Coronary artery (tissue), 2 donors: ENCODE measurements at regions not wholly inside any gene's neighbourhood (a gene's known extent, or its start where the extent isn't known, plus 50 kb on each side); places are given as distances from the start of the nearest gene placed in this dataset.

ENCODE experiments used
- DNase-seq: peaks from one replicate; pipeline ENCODE4 v3.0.0-alpha.2; 2017; ENCODE audit warnings: low spot score
- H3K27ac ChIP-seq, 2 donors: fragments of 200-600 bp; sonication (generic); one replicate each; pipeline ENCODE4 v1.5.1; 2016 to 2019
- H3K4me3 ChIP-seq: fragments of 200-600 bp; sonication (generic); 2 replicates; pipeline ENCODE4 v1.5.1; 2016; ENCODE audit warnings: mild to moderate bottlenecking, moderate library complexity
- TF ChIP-seq, protein P1 (sequence below): fragments of 200-600 bp; sonication (generic); IDR thresholded peaks from one replicate; pipeline ENCODE4 v1.5.1; 2019; ENCODE audit warnings: antibody characterized with exemption

DNA sequence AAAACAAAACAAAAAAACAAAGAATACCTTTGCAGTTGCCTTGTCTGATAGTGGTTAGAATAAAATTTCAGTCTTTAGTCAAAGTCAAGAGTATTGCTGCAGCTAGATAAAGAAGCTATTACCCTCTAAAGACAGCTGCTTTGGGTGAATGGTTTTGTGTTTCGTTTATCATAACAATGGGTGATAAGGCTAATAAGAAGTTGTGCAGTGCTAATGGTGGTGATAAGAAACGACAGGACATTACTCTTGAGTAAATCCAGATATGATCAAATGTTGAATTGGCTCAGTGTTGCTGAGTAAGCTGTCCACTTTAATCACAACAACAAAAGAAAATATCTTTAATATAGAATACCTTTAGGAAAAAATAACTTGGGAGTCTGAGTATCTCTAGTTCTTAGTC, 1825.3 kb downstream of the SLITRK5 start:
- TF ChIP-seq, protein P1, sequence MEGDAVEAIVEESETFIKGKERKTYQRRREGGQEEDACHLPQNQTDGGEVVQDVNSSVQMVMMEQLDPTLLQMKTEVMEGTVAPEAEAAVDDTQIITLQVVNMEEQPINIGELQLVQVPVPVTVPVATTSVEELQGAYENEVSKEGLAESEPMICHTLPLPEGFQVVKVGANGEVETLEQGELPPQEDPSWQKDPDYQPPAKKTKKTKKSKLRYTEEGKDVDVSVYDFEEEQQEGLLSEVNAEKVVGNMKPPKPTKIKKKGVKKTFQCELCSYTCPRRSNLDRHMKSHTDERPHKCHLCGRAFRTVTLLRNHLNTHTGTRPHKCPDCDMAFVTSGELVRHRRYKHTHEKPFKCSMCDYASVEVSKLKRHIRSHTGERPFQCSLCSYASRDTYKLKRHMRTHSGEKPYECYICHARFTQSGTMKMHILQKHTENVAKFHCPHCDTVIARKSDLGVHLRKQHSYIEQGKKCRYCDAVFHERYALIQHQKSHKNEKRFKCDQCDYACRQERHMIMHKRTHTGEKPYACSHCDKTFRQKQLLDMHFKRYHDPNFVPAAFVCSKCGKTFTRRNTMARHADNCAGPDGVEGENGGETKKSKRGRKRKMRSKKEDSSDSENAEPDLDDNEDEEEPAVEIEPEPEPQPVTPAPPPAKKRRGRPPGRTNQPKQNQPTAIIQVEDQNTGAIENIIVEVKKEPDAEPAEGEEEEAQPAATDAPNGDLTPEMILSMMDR = no peak
- no peak overlapping the region for H3K4me3 ChIP-seq
- no peak overlapping the region for H3K27ac ChIP-seq
- no peak for DNase-seq

DNA sequence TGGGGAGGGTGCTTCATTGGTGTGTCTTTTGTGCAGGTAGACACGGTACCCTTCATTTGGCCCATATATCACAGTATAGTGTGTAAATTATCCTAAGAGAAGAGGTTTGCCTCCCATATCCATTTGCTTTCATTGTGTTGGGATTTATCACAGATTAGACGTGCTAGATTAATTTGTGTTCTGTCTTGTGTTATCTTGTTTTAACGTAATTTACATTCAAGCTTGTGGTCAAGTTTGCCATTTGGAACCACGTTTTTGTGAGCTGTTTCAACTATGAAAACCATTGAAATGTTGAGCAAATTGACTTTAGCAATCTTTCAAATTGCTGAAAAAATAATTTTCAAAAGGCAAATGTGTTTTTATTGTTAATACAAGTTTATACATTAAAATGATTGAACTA, 1826.5 kb downstream of the SLITRK5 start:
- no peak for DNase-seq
- TF ChIP-seq, protein P1 = no peak
- H3K27ac ChIP-seq = no peak overlapping the region
- H3K4me3 ChIP-seq = no peak overlapping the region

DNA sequence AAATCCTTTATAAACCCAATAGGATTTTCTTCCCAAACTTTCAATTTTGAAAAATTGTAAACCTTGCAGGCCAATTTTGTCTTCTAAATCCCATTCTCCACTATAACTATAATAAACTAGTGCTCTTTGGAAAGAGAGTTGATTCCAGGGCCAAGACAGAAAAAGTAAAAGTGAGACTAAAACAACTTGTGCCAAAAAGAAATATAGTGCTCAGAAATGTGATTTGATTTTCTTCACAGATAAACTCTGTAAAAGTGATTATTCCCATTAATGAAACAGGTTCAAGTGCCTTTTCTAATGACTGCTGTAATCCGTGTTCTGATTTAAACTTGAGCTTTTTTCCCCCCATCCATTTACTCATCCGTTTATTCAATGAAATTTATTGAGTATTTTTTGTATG, 1831.1 kb downstream of the SLITRK5 start:
- no peak for DNase-seq
- TF ChIP-seq, protein P1 = no peak
- H3K4me3 ChIP-seq = no peak overlapping the region
- H3K27ac ChIP-seq = no peak overlapping the region

DNA sequence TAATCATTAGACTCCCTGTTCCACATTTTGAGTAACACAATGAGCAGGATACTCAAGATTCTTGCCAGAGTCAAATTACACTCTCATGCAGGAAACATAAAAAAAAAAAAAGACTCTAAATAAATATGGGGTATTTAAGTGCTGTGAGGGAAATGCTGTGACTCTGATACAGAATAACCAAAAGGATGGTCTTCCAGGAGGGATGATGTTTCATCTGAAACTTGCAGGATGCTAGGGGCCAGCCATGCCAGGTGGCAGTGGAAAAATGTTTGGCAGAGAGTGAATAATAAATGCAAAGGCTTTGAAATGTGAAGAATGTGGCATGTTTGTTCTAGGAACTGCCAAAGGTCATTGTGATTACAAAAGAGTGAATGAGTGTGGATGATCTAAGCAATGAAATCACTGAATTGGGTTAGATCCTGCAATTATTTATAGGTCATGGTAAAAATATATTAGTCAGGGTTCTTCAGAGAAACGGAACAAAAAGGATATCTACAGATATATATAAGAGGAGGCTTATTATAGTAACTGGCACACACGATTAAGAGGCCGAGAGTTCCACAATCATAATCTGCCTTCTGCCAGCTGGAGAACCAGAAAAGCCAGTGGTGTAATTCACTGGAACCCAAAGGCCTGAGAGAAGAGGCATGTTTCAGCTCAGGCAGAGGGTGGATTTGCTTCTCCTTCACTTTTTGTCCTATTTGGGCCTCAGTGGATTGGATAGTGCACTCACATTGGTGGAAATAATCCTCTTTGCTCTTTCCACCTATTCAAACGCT, 1832.8 kb upstream of the MIR17HG start:
- Histone ChIP-seq H3K4me3 (no peak overlapping the region), H3K27ac (no peak overlapping the region)
- TF ChIP-seq, protein P1 = no peak
- DNase-seq = no peak

DNA sequence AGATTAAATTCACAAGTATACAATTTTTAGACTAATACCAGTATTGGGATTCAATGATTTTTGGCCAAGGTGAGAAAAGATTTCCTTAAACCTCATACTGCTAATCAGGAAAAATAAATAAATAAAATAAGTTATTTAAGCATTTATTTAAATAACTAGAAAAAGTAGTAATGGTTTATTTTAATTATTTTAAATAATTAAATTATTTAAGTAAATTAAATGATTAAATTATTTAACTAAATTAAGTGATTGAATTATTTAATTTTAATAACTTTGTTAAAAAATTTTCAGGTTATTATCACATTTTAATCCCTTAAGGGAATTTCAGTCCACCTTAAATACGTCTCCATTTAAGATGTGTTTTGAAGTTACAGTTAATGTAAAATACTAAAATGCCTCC, 1831.5 kb upstream of the MIR17HG start:
- TF ChIP-seq, protein P1 = no peak
- no peak overlapping the region for H3K4me3 ChIP-seq
- no peak overlapping the region for H3K27ac ChIP-seq
- DNase-seq = no peak

DNA sequence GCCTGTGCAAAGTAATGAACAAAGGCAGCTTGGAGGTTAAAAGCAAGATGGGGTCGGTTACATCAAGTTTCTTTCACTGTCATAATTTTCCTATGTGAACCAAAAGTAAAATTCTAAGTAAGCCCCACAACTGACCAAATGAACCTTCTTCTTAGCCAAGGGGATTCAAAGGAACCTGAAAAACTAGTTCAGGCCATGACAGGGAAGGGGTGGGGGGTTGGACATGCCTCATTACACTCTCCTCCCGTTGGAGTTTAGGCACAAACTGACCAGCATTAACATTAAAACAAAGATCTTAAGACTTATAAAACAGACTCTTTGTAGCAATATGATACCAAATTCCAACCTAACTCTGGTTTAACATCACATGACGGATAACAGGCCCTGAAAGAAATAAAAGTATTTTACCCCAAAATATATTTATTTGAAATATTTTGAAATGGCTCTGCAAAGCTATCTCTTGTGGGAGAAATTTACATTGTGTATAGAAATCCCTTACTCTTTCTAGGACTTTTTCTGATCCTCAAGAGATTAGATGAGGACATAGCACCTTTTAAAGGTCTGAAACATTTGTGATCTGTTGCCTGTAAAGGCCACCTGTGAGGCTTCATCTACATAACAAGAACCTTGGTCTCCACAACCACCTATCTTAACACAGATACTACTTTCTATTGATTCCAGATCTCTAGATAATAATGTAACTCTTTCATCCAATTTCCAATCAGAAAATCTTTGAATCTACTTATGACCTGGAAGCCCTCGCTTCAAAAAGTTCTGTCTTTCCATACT, 1829.0 kb upstream of the MIR17HG start:
- DNase-seq = no peak
- Histone ChIP-seq H3K4me3 (no peak overlapping the region), H3K27ac (no peak overlapping the region)
- TF ChIP-seq, protein P1 = no peak
